ENCODE measurements at regions not wholly inside any gene's neighbourhood (a gene's known extent, or its start where the extent isn't known, plus 50 kb on each side); places are given as distances from the start of the nearest gene placed in this dataset.

- no peak for DNase-seq
These were observed 90.5 kb upstream of the ZNF469 start for GRCh38 chr16:88292007-88292970.

- no peak for DNase-seq
These were observed 89.7 kb upstream of the ZNF469 start for GRCh38 chr16:88293097-88293496.

- no peak for DNase-seq
These were observed 86.9 kb upstream of the ZNF469 start for GRCh38 chr16:88295671-88296436.

- DNase-seq: no peak
These were observed 86.2 kb upstream of the ZNF469 start for GRCh38 chr16:88296437-88297177.

- DNase-seq: no peak
These were observed 85.5 kb upstream of the ZNF469 start for GRCh38 chr16:88297178-88297720.

- DNase-seq: peak; percentile 68
These were observed 84.5 kb upstream of the ZNF469 start for GRCh38 chr16:88298181-88298832.

- no peak for DNase-seq
These were observed 83.7 kb upstream of the ZNF469 start for GRCh38 chr16:88298833-88299745.

GRCh38 chr16:88299751-88300462 is 82.9 kb upstream of the ZNF469 start:
- no peak for DNase-seq

- no peak for DNase-seq
These were observed 82.3 kb upstream of the ZNF469 start for GRCh38 chr16:88300463-88300835.

- no peak for DNase-seq
These were observed 81.3 kb upstream of the ZNF469 start for GRCh38 chr16:88301431-88301830.

- DNase-seq: no peak
These were observed 80.9 kb upstream of the ZNF469 start for GRCh38 chr16:88301886-88302285.

GRCh38 chr16:88302666-88303065 is 80.1 kb upstream of the ZNF469 start:
- no peak for DNase-seq

- DNase-seq: no peak
These were observed 79.4 kb upstream of the ZNF469 start for GRCh38 chr16:88303405-88303804.

- DNase-seq: peak; percentile 65
These were observed 78.6 kb upstream of the ZNF469 start for GRCh38 chr16:88303890-88304819.

GRCh38 chr16:88305176-88305575 is 77.6 kb upstream of the ZNF469 start:
- no peak for DNase-seq

GRCh38 chr16:88306411-88306810 is 76.3 kb upstream of the ZNF469 start:
- no peak for DNase-seq

GRCh38 chr16:88306860-88307545 is 75.8 kb upstream of the ZNF469 start:
- no peak for DNase-seq

- DNase-seq: no peak
These were observed 74.2 kb upstream of the ZNF469 start for GRCh38 chr16:88308441-88309173.
